NCI-H774 (cell line): ENCODE measurements at regions not wholly inside any gene's neighbourhood (a gene's known extent, or its start where the extent isn't known, plus 50 kb on each side); places are given as distances from the start of the nearest gene placed in this dataset.
A peak's percentile ranks its signal among the peaks of the same experiment; 100 is the strongest.
"Not testable (repeated sequence)": the region's sequence is repeated elsewhere in the genome, so short reads cannot be mapped to it uniquely, and the experiment has no call there.

Experiments used
- DNase-seq: peaks from one replicate; lab custom pipeline; 2025; lab: John Stamatoyannopoulos, UW

DNA sequence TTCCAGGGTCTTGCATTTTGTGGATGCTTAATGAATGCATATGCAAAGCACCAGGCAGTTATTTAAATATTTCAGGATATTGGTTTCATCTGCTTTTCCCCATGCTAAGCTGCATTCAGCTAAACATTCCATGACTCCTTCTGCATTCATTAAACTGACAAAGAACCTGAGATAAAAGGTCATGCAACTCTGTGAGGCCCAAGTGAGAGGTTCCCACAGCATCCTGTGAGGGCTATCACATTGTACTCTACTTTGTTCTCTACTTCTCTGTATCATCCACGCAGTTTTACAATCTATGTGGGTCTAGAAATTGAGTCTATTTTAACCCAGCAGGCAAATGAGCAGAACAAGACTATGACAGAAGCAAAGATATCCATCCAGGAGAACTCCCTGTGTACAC is 86.4 kb upstream of the PRSS16 start:
- no peak for DNase-seq

GRCh38 chr6:27161603-27161945 is 85.9 kb upstream of the PRSS16 start:
- DNase-seq = no peak

DNA sequence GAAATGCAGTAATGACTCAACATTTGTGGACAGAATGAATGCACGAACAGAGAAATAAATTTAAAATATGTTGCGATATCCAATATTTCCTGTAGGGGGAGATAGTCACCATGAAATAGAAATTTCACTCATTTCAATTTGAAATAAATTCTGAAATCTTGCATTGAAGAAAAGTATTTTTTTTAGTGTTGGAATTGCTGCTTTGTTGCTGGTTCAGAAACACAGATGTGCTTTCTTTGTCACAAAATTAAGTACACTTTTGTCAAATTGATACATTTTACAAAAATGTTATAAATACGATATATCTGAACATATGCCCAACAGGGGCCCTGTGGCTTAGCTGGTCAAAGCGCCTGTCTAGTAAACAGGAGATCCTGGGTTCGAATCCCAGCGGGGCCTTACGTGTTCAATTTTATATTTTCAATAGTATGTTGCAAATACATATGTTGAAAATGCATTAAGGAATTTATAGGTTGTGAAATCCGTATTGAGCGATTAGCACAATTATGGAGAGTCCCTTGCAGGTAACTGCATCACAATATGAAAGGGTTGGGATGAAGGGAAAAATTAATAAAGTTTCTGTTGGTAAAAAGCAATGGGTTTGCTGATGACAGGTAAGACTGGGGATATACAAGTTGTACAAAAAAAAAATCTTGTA is 85.4 kb upstream of the PRSS16 start:
- peak; percentile 60 for DNase-seq

- no peak for DNase-seq
Observed at GRCh38 chr6:27163834-27164233, 83.7 kb upstream of the PRSS16 start.

- DNase-seq = no peak
Observed at GRCh38 chr6:27168108-27168507, 79.4 kb upstream of the PRSS16 start.

DNA sequence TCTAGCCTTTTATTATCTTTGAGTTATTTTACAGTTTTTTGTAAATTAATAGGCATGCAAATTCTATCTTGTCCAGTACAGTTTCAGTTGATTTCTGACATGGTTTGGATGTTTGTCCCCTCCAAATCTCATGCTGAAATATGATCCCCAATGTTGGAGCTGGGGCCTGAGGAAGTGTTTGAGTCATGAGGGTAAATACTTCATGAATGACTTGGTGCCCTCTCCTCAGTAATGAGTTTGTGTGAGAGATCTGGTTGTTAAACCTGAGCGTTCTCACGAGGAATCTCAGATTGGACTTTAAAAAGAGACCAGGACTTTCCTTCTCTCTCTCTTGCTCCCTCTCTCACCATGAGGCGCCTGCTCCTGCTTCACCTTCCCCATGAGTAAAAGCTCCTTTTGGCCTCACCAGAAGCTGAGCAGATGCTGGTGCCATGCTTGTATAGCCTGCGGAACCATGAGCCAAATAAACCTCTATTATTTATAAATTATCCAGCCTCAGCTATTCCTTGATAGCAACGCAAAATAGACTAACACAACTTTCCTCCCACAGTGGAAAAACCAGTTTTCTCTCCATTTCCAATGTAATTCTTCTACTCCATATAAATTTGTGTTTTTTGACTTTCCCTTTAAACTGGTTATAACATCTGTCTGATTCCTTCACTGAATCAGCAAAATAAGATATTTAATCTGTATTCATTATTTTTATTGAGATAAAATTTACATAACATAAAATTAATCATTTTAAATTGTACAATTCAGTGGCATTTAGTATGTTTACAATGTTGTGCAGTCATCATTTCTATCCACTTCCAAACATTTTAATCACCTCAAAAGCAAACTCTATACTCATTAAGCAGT is 78.7 kb upstream of the PRSS16 start:
- DNase-seq = no peak

DNA sequence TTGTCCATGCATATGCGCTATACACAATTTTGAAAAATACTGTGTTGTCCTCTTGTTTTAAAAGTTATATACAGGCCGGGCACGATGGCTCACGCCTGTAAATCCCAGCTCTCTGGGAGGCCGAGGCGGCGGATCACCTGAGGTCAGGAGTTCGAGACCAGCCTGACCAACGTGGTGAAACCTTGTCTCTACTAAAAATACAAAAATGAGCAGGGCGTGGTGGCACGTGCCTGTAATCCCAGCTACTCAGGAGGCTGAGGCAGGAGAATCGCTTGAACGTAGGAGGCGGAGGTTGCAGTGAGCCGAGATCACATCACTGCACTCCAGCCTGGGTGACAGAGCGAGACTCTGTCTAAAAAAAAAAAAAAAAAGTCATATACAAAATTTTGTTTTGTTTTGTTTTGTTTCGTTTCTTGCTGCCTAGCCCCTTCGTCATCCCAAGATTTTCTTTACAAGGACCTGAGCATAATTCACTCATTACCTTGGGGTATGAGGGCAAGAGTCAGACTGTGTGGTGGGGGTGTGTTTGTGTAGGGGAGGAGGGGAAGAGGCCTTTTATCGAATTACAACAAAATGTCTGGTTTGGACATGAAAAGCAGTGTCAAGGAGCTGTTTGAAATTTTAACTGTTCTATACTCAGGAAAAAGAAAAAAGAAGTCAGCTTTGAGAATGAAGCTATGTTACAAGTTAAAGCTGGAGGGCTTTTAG is 74.8 kb upstream of the PRSS16 start:
- DNase-seq = not testable (repeated sequence)

GRCh38 chr6:27173232-27173601 is 74.3 kb upstream of the PRSS16 start:
- DNase-seq = not testable (repeated sequence)

DNA sequence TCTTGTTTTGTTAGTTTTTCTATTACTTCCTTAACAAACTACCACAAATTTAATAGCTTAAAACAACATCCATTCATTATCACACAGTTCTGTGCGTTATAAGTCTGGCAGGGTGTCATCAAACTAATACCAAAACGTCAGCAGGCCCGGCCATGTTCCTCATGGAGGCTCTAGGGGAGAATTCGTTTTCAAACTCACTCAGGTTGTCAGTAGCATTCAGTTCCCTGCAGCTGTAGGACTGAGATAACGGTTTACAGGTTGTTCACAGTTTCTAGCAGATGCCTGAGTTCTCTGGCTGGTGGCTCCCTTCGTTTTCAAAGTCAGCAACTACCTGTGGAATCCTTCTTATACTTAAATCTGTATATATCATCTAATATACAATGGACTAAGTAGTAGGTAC is 72.5 kb upstream of the PRSS16 start:
- DNase-seq = no peak

- no peak for DNase-seq
Observed at GRCh38 chr6:27176096-27176495, 71.4 kb upstream of the PRSS16 start.

DNA sequence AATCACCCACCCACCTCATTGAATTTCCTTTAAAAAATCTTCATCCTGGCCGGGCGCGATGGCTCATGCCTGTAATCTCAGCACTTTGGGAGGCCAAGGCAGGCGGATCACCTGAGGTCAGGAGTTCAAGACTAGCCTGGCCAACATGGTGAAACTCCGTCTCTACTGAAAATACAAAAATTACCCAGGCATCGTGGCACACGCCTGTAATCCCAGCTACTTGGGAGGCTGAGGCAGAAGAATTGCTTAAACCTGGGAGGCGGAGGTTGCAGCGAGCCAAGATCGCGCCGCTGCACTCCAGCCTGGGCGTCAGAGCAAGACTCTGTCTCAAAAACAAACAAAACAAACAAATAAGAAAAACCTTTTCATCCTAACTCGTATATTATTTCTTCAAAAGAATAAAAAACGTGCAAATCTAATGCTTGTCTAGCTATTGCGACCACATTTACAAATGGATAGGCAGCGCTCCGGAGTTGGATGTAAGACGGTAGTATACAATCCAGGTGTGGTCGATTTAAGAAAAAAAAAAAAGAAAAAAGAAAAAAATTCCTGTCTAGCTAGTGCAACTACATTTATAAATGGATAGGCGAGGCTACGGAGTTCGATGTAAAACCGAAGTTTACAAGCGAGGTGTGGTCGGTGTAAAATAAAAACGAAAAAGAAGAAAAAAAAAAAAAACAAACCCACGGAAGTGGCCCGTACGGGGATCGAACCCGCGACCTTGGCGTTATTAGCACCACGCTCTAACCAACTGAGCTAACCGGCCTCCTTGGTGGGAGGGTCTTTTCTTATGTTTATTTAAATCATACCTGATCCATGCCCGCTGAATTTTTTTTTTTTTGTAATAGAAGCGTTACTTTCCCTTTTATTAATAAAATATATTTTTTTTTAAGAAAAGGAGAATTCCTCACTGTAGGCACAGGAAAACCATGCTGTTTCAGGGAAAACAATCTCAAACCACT is 70.7 kb upstream of the PRSS16 start:
- DNase-seq = peak; percentile 49

GRCh38 chr6:27177485-27178406 is 69.8 kb upstream of the PRSS16 start:
- peak; percentile 69 for DNase-seq

DNA sequence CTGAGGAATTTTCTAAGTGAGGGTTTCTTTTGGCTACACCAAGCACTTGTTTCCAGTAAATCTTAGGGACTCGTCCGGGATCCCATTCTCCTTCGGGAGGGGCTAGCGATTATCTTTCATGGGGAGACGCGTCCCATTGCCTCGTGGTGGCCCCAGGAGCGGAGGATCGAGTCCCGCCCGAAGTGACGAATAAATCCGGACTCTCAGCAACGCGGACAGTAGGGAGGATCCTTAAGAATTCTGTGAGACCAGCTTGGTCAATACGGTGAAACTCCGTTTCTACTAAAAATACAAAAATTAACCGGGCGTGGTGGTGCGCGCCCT is 69.1 kb upstream of the PRSS16 start:
- no peak for DNase-seq

DNA sequence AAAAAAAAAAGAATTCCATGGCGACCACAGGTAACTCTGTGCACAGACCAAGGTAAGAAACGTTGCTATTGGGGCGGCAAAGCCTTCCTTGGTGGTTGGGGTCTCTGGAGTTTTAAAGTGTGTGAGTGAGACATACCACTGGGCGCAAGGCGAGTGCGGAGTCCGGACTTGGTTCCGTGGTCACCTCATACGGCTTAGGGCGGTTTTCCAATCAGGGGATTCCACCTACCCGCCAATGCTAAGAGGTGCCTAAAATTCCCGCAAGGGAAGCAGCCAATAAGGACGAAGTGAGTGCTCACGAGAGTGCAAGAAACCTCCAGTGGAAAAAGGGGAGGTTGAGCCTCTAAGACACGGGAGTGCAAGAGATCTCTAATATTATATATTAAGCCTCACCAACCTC is 68.6 kb upstream of the PRSS16 start:
- DNase-seq = no peak

DNA sequence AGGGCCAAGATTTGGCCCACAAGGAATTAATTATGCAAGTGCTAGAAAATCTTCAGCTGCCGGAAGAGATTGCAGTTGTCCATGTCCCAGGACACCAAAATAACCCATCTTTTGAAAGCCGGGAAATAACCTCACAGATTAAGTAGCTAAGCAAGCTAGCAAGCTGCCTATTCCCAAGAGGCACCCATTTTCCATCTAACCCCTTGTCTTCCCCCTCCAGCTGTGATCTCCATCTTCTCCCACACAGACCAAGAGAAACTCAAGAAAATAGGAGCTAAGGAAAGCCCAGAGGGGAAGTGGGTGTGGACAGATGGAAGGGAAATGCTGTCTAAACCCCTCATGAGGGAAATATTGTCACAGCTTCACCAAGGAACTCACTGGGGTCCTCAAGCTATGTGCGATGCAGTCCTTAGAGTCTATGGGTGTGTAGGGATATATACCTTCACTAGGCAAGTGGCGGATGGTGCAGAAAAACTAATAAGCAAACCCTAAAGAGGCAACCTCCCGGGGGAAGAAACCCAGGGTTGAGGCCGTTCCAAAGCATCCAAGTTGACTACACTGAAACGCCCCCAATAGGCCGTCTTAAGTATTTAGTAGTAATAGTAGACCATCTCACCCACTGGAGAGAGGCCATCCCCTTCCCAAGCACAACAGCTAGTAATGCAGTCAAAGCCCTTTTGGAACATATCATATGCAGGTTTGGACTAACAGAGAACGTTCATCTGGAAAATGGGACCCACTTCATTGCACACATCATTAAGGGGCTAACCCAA is 64.3 kb upstream of the PRSS16 start:
- DNase-seq = no peak

DNA sequence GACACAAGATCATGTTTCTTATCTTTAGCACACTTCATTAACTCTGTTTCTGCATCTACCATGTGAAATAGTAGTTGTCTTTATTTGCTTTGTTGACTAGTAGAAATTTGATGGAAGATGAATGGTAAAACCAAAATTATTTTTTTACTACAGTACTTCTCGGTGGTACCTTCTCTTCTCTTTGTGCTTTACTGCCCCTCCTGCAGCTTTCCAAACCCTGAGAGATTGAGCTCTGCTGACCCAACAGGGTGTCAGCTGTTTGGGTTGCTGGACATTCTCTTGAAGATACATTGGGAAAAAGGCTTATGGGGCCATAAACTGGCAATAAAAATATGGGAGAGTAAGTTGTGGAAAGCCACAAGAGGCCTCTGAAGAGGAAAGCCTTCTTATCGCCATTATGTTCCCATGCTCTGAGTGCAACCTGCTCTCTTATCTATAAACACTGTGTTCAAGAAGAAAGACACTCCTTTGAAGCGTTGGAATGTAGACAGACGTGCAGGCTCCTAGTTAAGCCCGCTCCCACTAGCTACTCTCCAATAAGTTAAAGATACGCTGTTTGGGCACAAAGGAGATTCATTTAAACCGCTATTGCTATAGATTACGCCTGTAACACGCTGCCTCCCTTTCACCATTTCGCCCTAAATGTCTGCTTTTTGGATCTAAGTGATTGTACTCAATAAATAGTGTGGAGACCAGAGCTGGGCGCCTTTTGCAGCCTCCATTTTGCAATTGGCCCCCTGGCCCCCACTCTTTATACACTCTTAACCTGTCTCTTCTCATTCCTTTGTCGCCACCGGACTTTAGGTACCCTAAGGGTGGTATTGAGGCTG is 60.1 kb upstream of the PRSS16 start:
- no peak for DNase-seq

DNA sequence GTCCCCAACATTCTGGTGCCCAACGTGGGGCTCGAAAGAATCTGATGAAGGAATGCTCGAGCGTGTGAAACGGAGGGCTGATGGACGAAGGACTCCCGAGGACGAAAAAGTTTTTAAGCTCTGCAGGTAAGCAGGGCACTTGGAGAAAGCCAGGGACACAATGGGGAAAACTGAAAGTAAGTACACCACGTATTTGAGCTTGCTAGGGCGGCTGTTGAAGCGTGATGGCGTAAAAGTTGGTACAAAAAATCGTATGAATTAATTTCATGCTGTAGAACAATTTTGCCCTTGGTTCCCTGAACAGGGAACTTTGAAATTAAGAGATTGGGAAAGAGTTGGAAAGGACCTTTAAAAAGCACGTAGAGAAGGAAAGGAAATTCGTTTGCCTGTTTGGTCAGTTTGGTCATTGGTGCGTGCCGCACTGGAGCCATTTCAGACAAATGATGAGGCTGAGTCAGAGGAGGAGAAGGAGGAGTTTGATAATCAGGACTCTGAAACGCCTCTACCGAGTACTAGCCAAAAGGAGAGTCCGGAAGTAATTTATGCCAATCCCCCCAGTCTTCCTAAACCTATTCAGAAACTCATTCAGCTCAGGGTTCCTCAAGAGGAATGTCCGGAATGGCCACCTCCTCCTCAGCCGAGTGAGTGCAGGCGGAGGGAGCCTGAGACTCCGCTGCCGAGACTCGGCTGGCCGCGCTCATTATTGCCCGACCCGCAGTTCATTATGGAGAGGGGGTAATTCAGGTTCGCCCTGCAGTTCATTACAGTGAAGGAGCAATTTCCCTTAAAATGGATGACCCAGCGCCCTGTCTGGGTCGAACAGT is 59.2 kb upstream of the PRSS16 start:
- DNase-seq = peak; percentile 61

DNA sequence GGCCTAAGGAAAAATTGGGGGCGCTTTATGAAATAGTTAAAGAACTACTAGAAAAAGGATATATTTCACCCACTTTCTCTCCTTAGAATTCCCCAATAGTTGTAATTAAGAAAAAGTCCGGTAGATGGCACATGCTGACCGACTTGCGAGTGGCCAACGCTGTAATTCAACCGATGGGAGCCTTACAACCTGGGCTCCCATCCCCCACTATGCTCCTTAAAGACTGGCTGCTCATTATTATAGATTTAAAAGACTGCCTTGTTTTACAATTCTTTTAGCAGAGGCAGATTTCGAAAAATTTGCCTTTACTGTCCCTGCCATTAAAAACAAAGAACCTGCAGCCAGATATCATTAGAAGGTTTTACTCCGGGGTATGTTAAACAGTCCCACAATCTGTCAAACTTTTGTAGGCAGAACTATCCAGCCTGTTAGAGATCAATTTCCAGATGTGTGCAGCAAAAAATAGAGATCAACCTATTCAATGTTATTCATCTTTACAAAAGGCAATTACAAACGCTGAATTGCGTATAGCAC is 58.5 kb upstream of the PRSS16 start:
- DNase-seq = peak; percentile 65
